SJCRH30 (cell line): ENCODE measurements at regions not wholly inside any gene's neighbourhood (a gene's known extent, or its start where the extent isn't known, plus 50 kb on each side); places are given as distances from the start of the nearest gene placed in this dataset.

Experiments used
- DNase-seq, 2 experiments: peaks; one replicate each; pipeline ENCODE4 v3.0.0-alpha.2; 2015 to 2020
- H3K27ac ChIP-seq: fragments of 250-450 bp; sonication (Bioruptor Pico); 2 replicates; pipeline ENCODE4 v1.5.1; 2020; ENCODE audit warnings: mild to moderate bottlenecking, moderate library complexity
- H3K27me3 ChIP-seq: fragments of 250-450 bp; sonication (Bioruptor Pico); 2 replicates; pipeline ENCODE4 v1.5.1; 2020; ENCODE audit warnings: mild to moderate bottlenecking, moderate library complexity
- H3K36me3 ChIP-seq: fragments of 250-450 bp; sonication (Bioruptor Pico); 2 replicates; pipeline ENCODE4 v1.5.1; 2020; ENCODE audit warnings: mild to moderate bottlenecking, moderate library complexity
- H3K4me1 ChIP-seq: fragments of 250-450 bp; sonication (Bioruptor Pico); 2 replicates; pipeline ENCODE4 v1.5.1; 2020; ENCODE audit warnings: mild to moderate bottlenecking, moderate library complexity
- H3K4me3 ChIP-seq: fragments of 250-450 bp; sonication (Bioruptor Pico); 2 replicates; pipeline ENCODE4 v1.5.1; 2020; ENCODE audit warnings: mild to moderate bottlenecking, moderate library complexity
- H3K9me3 ChIP-seq: fragments of 250-450 bp; sonication (Bioruptor Pico); replicated peaks from 2 replicates; pipeline ENCODE4 v1.5.1; 2020; ENCODE audit warnings: mild to moderate bottlenecking, moderate library complexity

- H3K36me3 ChIP-seq = no peaks in the 10 kb centered on the region
- DNase-seq = no peak
- no peak overlapping the region for H3K4me3 ChIP-seq
- no peaks in the 10 kb centered on the region for H3K4me1 ChIP-seq
- H3K9me3 ChIP-seq = no peaks in the 10 kb centered on the region
- H3K27me3 ChIP-seq = no peaks in the 10 kb centered on the region
- H3K27ac ChIP-seq = no peak overlapping the region
Measured at GRCh38 chr5:161157925-161158324, 305.9 kb upstream of the ATP10B start.

- H3K36me3 ChIP-seq = no peaks in the 10 kb centered on the region
- H3K27ac ChIP-seq = no peak overlapping the region
- no peaks in the 10 kb centered on the region for H3K9me3 ChIP-seq
- H3K27me3 ChIP-seq = no peaks in the 10 kb centered on the region
- H3K4me1 ChIP-seq = no peaks in the 10 kb centered on the region
- no peak for DNase-seq
- H3K4me3 ChIP-seq = no peak overlapping the region
Measured at GRCh38 chr5:161155451-161155850, 303.4 kb upstream of the ATP10B start.

- H3K4me3 ChIP-seq = no peak overlapping the region
- no peaks in the 10 kb centered on the region for H3K4me1 ChIP-seq
- H3K27ac ChIP-seq = no peak overlapping the region
- H3K36me3 ChIP-seq = no peaks in the 10 kb centered on the region
- no peak for DNase-seq
- no peaks in the 10 kb centered on the region for H3K9me3 ChIP-seq
- peaks cover 4% of the 10 kb centered on the region; the same call in 1 of the 2 replicates for H3K27me3 ChIP-seq
Measured at GRCh38 chr5:161152415-161152940, 300.5 kb upstream of the ATP10B start.

DNA sequence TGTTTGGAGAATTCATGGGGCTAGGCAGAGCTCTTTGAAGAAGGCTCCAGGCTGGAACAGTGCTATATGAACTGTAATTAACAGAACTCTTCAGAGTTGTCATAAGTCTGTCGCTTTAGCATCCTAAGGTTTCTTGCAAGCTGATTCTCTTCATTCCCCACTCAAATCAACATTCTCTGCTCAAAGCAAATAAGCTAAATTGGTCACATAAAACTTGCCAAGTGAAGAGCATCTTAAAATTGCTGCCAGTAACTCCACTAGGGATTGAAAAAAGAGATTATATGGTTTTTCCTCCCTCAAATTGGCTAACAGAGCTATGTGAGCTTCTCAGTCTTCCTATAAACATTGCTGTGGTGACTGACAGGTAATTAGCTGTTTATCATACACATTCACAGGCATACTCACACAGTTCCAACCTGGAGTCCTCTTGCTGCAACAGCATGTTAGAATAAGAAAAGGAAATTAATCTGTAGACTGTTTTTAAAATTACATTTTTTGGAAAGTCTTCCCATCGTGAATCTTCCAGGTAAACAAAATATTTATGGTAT is 298.5 kb upstream of the ATP10B start:
- no peaks in the 10 kb centered on the region for H3K9me3 ChIP-seq
- no peaks in the 10 kb centered on the region for H3K4me1 ChIP-seq
- H3K27me3 ChIP-seq = peaks cover 4% of the 10 kb centered on the region; the same call in 1 of the 2 replicates
- no peaks in the 10 kb centered on the region for H3K36me3 ChIP-seq
- H3K27ac ChIP-seq = no peak overlapping the region
- no peak overlapping the region for H3K4me3 ChIP-seq
- no peak for DNase-seq

DNA sequence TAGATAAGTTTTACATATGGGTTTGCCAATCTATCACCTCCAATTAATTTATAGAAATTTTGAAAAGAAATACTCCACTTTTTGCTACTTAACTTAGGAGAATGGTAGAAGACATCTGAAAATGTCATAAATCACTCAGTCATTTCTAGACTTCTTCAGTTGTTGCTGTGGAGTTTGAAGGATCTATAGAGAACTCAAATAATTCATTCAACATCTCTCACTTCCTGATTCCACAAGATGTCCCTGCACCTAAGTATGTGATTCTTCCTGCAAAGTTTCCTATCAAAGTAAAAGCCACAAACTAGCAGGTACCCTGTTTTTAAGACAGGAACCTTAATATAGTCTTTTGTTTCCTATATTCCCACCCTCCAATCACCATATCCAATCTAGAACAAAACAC is 297.1 kb upstream of the ATP10B start:
- no peaks in the 10 kb centered on the region for H3K9me3 ChIP-seq
- no peaks in the 10 kb centered on the region for H3K4me1 ChIP-seq
- peaks cover 4% of the 10 kb centered on the region; the same call in 1 of the 2 replicates for H3K27me3 ChIP-seq

GRCh38 chr5:161138751-161139455 is 286.9 kb upstream of the ATP10B start:
- no peak for DNase-seq
- Histone ChIP-seq H3K4me3 (no peak overlapping the region), H3K36me3 (no peaks in the 10 kb centered on the region), H3K27me3 (no peaks in the 10 kb centered on the region), H3K9me3 (no peaks in the 10 kb centered on the region), H3K27ac (no peak overlapping the region), H3K4me1 (no peaks in the 10 kb centered on the region)

More for the DNA sequence above, 297.1 kb upstream of the ATP10B start:
- H3K36me3 ChIP-seq = no peaks in the 10 kb centered on the region
- H3K4me3 ChIP-seq = no peak overlapping the region
- DNase-seq = no peak
- no peak overlapping the region for H3K27ac ChIP-seq

- H3K9me3 ChIP-seq = no peaks in the 10 kb centered on the region
- peaks cover 5% of the 10 kb centered on the region; the same call in 1 of the 2 replicates for H3K27me3 ChIP-seq
- H3K27ac ChIP-seq = no peak overlapping the region
- H3K36me3 ChIP-seq = no peaks in the 10 kb centered on the region
- no peaks in the 10 kb centered on the region for H3K4me1 ChIP-seq
- H3K4me3 ChIP-seq = no peak overlapping the region
- DNase-seq = no peak
Measured at GRCh38 chr5:161134956-161135355, 282.9 kb upstream of the ATP10B start.

DNA sequence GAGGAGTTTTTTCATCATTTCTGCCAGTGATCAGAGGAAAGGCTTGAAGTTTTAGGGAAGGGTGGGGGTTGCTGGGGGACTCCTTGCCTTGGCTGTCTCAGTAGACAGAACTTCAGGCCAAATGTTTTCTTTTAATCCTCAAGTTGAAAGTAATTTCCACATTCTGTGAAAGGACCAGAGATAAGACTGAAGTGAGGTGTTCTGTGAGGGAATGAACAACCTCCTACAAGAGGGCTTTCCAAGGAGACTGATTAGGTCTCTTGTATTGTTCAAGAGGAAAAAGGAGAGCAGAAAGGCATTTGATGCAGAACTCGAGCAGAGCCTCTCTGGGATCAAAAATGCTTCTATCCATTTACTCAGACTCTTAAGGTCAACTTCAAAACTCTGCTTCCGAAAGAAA is 282.1 kb upstream of the ATP10B start:
- H3K9me3 ChIP-seq = no peaks in the 10 kb centered on the region
- no peak for DNase-seq
- H3K27ac ChIP-seq = no peak overlapping the region
- no peaks in the 10 kb centered on the region for H3K4me1 ChIP-seq
- H3K36me3 ChIP-seq = no peaks in the 10 kb centered on the region
- H3K4me3 ChIP-seq = no peak overlapping the region
- peaks cover 5% of the 10 kb centered on the region; the same call in 1 of the 2 replicates for H3K27me3 ChIP-seq

DNA sequence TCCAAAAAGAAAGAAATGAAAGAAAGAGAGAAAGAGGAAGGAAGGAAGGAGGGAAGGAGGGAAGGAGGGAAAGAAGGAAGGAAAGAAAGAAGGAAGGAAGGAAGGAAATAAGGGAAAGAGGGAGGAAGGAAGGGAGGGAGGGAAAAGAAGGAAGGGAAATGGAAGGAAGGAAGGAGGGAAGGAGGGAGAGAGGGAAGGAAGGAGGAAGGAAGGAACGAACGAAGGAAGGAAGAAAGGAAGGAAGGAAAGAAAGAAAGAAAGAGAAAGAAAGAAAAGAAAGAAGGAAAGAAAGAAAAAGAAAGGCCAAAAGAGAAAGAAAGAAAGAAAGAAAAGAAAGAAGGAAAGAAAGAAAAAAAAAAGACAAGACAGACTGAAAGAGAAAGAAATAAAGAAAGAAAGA is 263.9 kb upstream of the ATP10B start:
- Histone ChIP-seq H3K9me3 (no peaks in the 10 kb centered on the region), H3K27ac (no peak overlapping the region), H3K4me3 (no peak overlapping the region), H3K27me3 (no peaks in the 10 kb centered on the region; the same call in 1 of the 2 replicates), H3K4me1 (no peaks in the 10 kb centered on the region), H3K36me3 (no peaks in the 10 kb centered on the region)
- no peak for DNase-seq

DNA sequence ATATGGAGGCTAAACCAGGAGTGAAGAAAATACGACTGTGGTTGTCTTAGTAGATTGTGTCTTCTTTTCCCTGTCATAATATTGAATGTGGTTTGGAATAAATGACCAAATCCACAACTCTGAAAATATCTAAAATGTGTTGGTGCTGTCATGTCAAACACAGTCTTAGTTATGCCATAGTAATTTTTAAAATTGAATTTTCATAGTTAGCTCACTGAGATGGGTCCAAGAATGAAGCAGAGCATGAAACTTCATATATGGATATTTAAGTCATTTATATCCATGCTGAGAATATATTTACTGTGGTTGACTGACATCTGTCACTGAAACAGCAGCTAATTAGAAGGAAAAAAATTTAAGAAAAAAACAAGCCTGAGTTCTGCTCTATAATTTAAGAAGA is 260.4 kb upstream of the ATP10B start:
- H3K4me3 ChIP-seq = no peak overlapping the region
- peaks cover 5% of the 10 kb centered on the region for H3K27me3 ChIP-seq
- no peaks in the 10 kb centered on the region for H3K36me3 ChIP-seq
- no peaks in the 10 kb centered on the region for H3K9me3 ChIP-seq
- no peaks in the 10 kb centered on the region for H3K4me1 ChIP-seq
- H3K27ac ChIP-seq = no peak overlapping the region
- DNase-seq = no peak

DNA sequence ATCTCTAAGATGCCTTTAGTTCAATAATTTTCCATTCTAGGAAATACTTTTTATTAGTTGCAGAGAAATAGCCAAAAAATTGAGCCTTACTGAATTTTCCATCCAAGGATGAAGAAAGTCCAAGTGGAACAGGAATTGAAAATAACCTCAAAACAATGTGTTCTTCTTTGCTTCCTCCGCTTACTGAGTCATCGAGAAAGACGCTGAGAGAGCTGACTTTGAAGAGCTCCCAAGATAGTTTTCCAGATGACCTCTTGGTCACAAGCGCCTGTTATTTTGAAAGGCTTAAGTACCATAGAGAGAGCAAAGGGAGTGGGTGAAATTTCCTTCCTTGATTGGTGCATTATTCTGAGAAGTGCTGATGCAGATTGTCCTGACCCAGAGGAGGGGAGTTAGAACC is 253.5 kb upstream of the ATP10B start:
- no peak overlapping the region for H3K27ac ChIP-seq
- no peak overlapping the region for H3K4me3 ChIP-seq
- DNase-seq = no peak
- peaks cover 6% of the 10 kb centered on the region for H3K27me3 ChIP-seq
- H3K9me3 ChIP-seq = no peaks in the 10 kb centered on the region
- H3K4me1 ChIP-seq = no peaks in the 10 kb centered on the region
- H3K36me3 ChIP-seq = no peaks in the 10 kb centered on the region

GRCh38 chr5:161098516-161098915 is 246.5 kb upstream of the ATP10B start:
- Histone ChIP-seq H3K4me3 (no peak overlapping the region), H3K27me3 (no peaks in the 10 kb centered on the region), H3K9me3 (no peaks in the 10 kb centered on the region), H3K27ac (no peak overlapping the region), H3K4me1 (no peaks in the 10 kb centered on the region), H3K36me3 (no peaks in the 10 kb centered on the region)
- DNase-seq = no peak

GRCh38 chr5:161096581-161096980 is 244.6 kb upstream of the ATP10B start:
- DNase-seq = no peak
- Histone ChIP-seq H3K4me1 (no peaks in the 10 kb centered on the region), H3K36me3 (no peaks in the 10 kb centered on the region), H3K27me3 (no peaks in the 10 kb centered on the region), H3K9me3 (no peaks in the 10 kb centered on the region), H3K27ac (no peak overlapping the region), H3K4me3 (no peak overlapping the region)

- no peaks in the 10 kb centered on the region for H3K27me3 ChIP-seq
- no peaks in the 10 kb centered on the region for H3K9me3 ChIP-seq
- no peaks in the 10 kb centered on the region for H3K4me1 ChIP-seq
- DNase-seq = no peak
- H3K36me3 ChIP-seq = no peaks in the 10 kb centered on the region
- H3K27ac ChIP-seq = no peak overlapping the region
- no peak overlapping the region for H3K4me3 ChIP-seq
Measured at GRCh38 chr5:161095953-161096352, 243.9 kb upstream of the ATP10B start.

- H3K4me3 ChIP-seq = no peak overlapping the region
- no peaks in the 10 kb centered on the region for H3K27me3 ChIP-seq
- H3K9me3 ChIP-seq = no peaks in the 10 kb centered on the region
- no peak for DNase-seq
- H3K4me1 ChIP-seq = no peaks in the 10 kb centered on the region
- H3K36me3 ChIP-seq = no peaks in the 10 kb centered on the region
- no peak overlapping the region for H3K27ac ChIP-seq
Measured at GRCh38 chr5:161094411-161094810, 242.4 kb upstream of the ATP10B start.

- H3K9me3 ChIP-seq = no peaks in the 10 kb centered on the region
- H3K36me3 ChIP-seq = no peaks in the 10 kb centered on the region
- H3K27me3 ChIP-seq = no peaks in the 10 kb centered on the region
- no peak overlapping the region for H3K27ac ChIP-seq
- H3K4me1 ChIP-seq = no peaks in the 10 kb centered on the region
- no peak overlapping the region for H3K4me3 ChIP-seq
- DNase-seq = peak; percentile 2 to 7
Measured at GRCh38 chr5:161093100-161093499, 241.1 kb upstream of the ATP10B start.
